ENCODE measurements at regions not wholly inside any gene's neighbourhood (a gene's known extent, or its start where the extent isn't known, plus 50 kb on each side); places are given as distances from the start of the nearest gene placed in this dataset.

DNA sequence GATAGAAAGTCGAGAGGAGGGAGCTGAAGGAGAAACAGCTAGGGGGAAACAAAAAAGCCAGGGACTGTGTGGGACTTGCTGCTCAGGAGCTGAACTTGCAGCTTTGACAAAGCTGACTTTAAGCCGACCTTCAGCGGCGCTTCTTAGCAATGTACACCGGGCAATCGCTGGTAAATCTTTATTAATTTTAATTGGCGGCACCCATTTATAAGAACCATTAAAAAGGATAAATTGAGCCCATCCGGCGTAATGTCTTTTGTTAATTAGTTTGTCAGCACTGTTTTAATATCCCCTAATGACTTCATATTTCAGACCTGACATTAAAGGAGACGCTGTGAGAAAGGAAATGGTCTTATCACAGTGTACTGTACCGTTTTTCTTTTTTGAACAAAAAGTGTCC lies 86.2 kb upstream of the VASH1 start:
- Histone ChIP-seq H3K4me2 (no peak overlapping the region), H3K27me3 (no peaks in the 10 kb centered on the region), H3K9me3 (replicated peaks in 1 of 11) (peaks cover 0 to 7% (median 2%) of the 10 kb centered on the region in 11 experiments; a peak in 7 of 22 replicates), H3K4me3 (no peak overlapping the region), H3K27ac (no peak overlapping the region), H4K20me1 (no peaks in the 10 kb centered on the region), H3K4me1 (peaks cover 0 to 9% (median 7%) of the 10 kb centered on the region in 10 experiments; a peak in 9 of 20 replicates), H3K36me3 (no peaks in the 10 kb centered on the region), H3K9ac (no peak overlapping the region)
- TF ChIP-seq Cebpa-rat (IDR thresholded peaks at IDR 0.05), result no peak

DNA sequence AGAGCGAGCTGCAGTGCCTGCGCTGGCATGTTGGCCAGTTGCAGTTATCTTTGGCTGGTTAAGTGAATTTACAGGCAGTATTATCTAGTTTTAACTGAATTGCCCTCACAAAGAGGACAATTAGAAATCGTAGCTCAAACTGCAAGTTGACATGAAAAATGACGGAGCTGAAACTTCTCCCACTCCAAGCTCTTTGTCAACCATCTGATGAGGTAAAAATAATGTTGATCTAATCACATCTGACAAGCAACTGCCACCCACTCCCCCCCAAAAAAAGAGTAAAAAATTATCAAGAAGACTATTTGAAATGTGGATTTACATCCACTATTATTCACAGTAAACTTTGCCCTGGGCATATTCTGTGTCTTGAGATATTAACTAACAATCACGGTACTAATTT lies 84.7 kb upstream of the VASH1 start:
- Histone ChIP-seq H4K20me1 (no peaks in the 10 kb centered on the region), H3K4me3 (no peak overlapping the region), H3K36me3 (no peaks in the 10 kb centered on the region), H3K4me1 (peaks cover 0 to 9% (median 7%) of the 10 kb centered on the region in 10 experiments; a peak in 9 of 20 replicates), H3K27ac (no peak overlapping the region), H3K27me3 (no peaks in the 10 kb centered on the region), H3K9me3 (replicated peaks in 1 of 11) (peaks cover 9 to 21% (median 17%) of the 10 kb centered on the region in 11 experiments; a peak in 21 of 22 replicates), H3K9ac (no peak overlapping the region), H3K4me2 (no peak overlapping the region)
- no peak for TF ChIP-seq Cebpa-rat (IDR thresholded peaks at IDR 0.05)

DNA sequence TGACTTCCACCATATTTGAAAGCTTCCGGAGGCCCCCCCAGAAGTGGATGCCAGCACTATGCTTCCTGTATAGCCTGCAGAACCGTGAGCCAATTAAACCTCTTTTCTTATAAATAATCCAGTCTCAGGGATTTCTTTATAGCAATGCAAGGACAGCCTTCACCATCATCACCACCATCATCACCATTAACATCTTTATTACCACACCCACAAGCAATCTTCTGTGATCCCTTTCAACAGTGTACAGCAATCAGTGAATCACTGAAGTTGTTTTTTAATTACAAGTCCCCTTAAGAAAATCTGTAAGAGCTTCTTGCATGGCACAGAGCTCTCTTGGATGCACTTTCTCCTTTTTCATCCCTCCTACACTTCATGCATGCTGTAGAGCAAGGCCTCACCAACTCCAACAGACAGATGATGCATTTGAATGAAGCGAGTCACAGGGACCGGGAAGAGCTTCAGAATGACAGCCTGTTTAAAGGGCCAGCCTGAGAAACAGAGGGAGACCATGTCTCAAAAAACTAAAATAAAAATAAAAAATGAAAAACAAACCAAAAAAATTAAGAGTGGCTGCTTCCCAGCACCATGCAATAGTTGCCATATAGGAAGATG lies 83.6 kb upstream of the VASH1 start:
- no peak overlapping the region for H3K27ac ChIP-seq
- H3K27me3 ChIP-seq, result no peaks in the 10 kb centered on the region
- peaks cover 17 to 32% (median 27%) of the 10 kb centered on the region in 11 experiments for H3K9me3 ChIP-seq (replicated peaks in 1 of 11)
- H4K20me1 ChIP-seq, result no peaks in the 10 kb centered on the region
- no peak for TF ChIP-seq Cebpa-rat (IDR thresholded peaks at IDR 0.05)
- no peak overlapping the region for H3K4me3 ChIP-seq
- H3K36me3 ChIP-seq, result no peaks in the 10 kb centered on the region
- no peak overlapping the region for H3K9ac ChIP-seq
- no peak overlapping the region for H3K4me2 ChIP-seq
- peaks cover 0 to 9% (median 7%) of the 10 kb centered on the region in 10 experiments; a peak in 9 of 20 replicates for H3K4me1 ChIP-seq

DNA sequence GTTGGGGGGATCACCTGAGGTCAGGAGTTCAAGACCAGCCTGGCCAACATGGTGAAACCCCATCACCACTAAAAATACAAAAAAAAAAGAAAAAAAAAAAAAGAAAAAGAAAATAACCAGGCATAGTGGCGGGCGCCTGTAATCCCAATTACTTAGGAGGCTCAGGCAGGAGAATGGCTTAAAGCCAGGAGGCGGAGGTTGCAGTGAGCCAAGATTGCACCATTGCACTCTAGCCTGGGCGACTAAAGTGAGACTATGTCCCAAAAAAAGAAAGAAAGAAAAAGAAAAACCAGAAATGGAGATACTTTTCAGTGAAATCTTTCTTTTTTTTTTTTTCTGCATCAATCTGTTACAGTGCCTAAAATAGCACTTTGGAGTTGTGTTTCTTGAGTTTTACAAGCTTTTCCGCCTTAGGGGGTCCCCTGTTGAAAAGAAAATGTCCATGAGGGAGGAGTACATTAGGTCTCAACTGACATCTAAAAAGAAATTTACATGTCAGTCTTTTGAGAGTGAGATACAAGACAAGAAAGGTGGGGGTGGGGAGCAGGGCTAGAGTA lies 82.9 kb upstream of the VASH1 start:
- peaks cover 24 to 39% (median 34%) of the 10 kb centered on the region in 11 experiments for H3K9me3 ChIP-seq (replicated peaks in 1 of 11)
- H3K36me3 ChIP-seq, result no peaks in the 10 kb centered on the region
- TF ChIP-seq Cebpa-rat (IDR thresholded peaks at IDR 0.05), result no peak
- no peak overlapping the region for H3K4me3 ChIP-seq
- H3K27ac ChIP-seq, result no peak overlapping the region
- no peaks in the 10 kb centered on the region for H4K20me1 ChIP-seq
- H3K4me1 ChIP-seq, result peaks cover 0 to 7% (median 5%) of the 10 kb centered on the region in 10 experiments; a peak in 9 of 20 replicates
- no peak overlapping the region for H3K4me2 ChIP-seq
- no peak overlapping the region for H3K9ac ChIP-seq
- H3K27me3 ChIP-seq, result no peaks in the 10 kb centered on the region

DNA sequence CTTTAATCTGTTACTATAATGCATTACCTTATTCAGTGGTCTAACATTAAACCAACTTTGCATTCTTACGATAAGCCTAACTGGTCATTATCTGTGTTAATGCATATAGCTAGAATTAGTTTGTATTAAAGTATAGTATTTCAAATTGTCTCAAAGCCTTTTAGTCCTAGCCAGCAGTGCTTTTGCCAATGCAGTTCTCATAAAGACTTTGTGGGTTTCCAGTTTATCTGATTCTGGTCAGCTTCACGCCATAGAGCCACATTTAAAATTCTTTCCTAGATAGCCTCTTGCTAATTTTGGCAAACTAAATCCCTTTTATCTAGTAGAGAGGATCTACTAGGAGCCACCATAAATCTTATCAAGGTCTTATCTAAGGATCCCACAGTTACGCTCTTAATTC lies 78.9 kb upstream of the VASH1 start:
- peaks cover 31 to 60% (median 45%) of the 10 kb centered on the region in 11 experiments for H3K9me3 ChIP-seq (replicated peaks in 1 of 11)
- H3K36me3 ChIP-seq, result no peaks in the 10 kb centered on the region
- no peak overlapping the region for H3K4me3 ChIP-seq
- H3K4me1 ChIP-seq, result no peaks in the 10 kb centered on the region
- no peaks in the 10 kb centered on the region for H3K27me3 ChIP-seq
- H3K9ac ChIP-seq, result no peak overlapping the region
- H3K4me2 ChIP-seq, result no peak overlapping the region
- no peak overlapping the region for H3K27ac ChIP-seq
- no peaks in the 10 kb centered on the region for H4K20me1 ChIP-seq
- no peak for TF ChIP-seq Cebpa-rat (IDR thresholded peaks at IDR 0.05)

DNA sequence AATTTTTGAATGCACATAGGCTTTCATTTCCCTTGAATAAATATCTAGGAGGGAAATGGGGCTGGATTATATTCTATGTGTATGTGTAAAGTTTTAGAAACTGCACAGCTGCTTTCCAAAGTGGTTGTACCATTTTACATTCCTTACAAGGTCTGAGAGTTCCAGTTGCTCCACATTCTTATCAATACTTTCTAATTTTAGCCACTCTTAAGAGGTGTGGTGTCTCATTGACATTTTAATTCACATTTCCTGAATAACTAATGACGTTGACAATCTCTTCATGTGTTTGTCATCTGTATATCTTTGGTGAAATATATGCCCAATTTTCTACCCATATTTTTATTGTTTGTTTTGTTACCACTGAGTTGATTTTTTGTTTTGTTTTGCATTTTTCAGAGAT lies 74.6 kb upstream of the VASH1 start:
- H3K27ac ChIP-seq, result no peak overlapping the region
- H3K4me3 ChIP-seq, result no peak overlapping the region
- peaks cover 30 to 55% (median 43%) of the 10 kb centered on the region in 11 experiments for H3K9me3 ChIP-seq (replicated peaks in 1 of 11)
- no peaks in the 10 kb centered on the region for H3K4me1 ChIP-seq
- H3K9ac ChIP-seq, result no peak overlapping the region
- no peaks in the 10 kb centered on the region for H3K27me3 ChIP-seq
- H3K36me3 ChIP-seq, result no peaks in the 10 kb centered on the region
- TF ChIP-seq Cebpa-rat (IDR thresholded peaks at IDR 0.05), result no peak
- no peaks in the 10 kb centered on the region for H4K20me1 ChIP-seq
- H3K4me2 ChIP-seq, result no peak overlapping the region

DNA sequence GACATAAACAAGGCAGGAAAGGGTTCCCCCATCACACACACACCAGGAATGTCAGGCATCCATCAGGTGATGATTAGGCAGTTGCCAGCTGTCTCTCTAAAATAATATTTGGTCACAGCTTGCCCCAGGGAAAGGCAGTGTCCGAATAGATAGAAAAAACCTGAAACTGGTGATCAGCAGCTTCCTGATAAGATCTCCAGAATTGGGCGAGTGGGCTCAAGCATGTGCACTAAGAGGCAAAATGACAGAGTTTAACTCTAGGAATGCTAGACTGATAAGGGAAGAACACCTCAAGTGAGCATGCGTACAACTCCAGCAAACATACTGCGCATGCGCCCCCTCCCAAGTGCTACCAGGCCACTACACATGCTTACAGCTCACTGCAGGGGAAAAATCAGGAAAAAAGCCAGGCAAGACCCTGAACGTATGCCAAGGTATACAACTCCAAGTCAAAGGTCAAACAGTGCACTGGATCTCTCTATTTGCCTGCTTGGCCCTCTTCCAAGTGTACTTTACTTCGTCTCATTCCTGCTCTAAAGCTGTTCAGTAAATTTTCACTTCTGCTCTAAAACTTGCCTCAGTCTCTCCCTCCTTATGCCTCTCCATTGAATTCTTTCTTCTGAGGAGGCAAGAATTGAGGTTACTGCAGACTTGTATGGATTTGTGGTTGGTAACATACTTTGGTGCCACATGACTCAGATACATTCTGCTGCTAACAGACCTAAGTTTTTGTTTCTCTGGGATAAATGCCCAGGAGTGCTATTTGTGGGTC lies 73.5 kb upstream of the VASH1 start:
- Histone ChIP-seq H3K27ac (no peak overlapping the region), H3K4me1 (no peaks in the 10 kb centered on the region), H3K4me2 (no peak overlapping the region), H3K9me3 (replicated peaks in 1 of 11) (peaks cover 19 to 43% (median 32%) of the 10 kb centered on the region in 11 experiments), H3K36me3 (no peaks in the 10 kb centered on the region), H3K9ac (no peak overlapping the region), H3K27me3 (no peaks in the 10 kb centered on the region), H3K4me3 (no peak overlapping the region), H4K20me1 (no peaks in the 10 kb centered on the region)
- TF ChIP-seq Cebpa-rat (IDR thresholded peaks at IDR 0.05), result no peak

DNA sequence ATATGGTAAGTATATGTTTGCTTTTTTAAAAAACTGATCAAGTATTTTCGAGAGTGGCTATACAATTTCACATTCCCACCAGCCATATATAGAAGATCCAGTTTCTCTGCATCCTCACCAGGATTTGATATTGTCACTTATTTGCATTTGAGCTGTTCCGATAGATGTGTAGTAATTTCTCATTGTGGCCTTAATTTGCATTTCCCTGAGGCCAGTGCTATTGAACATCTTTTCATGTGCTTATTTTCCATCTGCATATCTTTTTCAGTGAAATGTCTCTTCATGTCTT lies 72.9 kb upstream of the VASH1 start:
- TF ChIP-seq Cebpa-rat (IDR thresholded peaks at IDR 0.05), result no peak
- Histone ChIP-seq H3K9me3 (replicated peaks in 1 of 11) (peaks cover 14 to 38% (median 27%) of the 10 kb centered on the region in 11 experiments), H3K27me3 (no peaks in the 10 kb centered on the region), H3K4me1 (no peaks in the 10 kb centered on the region), H3K36me3 (no peaks in the 10 kb centered on the region), H3K9ac (no peak overlapping the region), H3K27ac (no peak overlapping the region), H4K20me1 (no peaks in the 10 kb centered on the region), H3K4me2 (no peak overlapping the region), H3K4me3 (no peak overlapping the region)

DNA sequence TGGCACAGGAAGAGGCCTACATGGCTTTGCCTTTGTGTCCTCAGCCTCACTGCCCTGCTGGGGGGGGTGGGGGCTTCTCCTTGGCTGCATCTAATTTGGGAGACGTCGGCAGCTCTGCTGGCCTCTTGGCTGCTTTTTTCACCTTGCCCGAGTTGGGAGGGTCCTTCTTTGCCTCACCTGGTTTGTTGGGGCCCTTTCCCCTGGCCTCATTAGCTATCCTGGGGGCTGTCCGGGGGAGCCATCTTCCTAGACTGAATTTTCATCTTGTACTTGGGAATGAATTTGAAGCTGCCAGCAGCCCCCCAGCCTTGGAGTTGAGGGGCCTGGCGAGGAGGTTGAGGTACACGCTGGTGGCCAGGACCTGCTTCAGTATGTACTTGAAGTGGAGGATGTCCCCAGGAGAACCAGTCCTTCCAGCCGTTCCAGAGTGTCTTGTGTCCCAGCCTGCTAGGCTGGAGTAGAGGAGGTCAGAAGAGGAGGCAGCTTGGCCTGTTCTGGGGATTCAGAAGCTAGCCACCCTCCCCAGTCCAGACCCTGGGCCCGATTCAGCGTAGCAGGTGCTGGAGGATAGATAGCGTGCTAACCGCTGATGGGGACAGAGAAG lies 70.7 kb upstream of the VASH1 start:
- H3K36me3 ChIP-seq, result no peaks in the 10 kb centered on the region
- no peaks in the 10 kb centered on the region for H4K20me1 ChIP-seq
- no peak overlapping the region for H3K4me2 ChIP-seq
- no peak overlapping the region for H3K4me3 ChIP-seq
- no peaks in the 10 kb centered on the region for H3K27me3 ChIP-seq
- peaks cover 10 to 29% (median 22%) of the 10 kb centered on the region in 11 experiments for H3K9me3 ChIP-seq (replicated peaks in 1 of 11)
- H3K9ac ChIP-seq, result no peak overlapping the region
- TF ChIP-seq Cebpa-rat (IDR thresholded peaks at IDR 0.05), result no peak
- no peak overlapping the region for H3K27ac ChIP-seq
- no peaks in the 10 kb centered on the region for H3K4me1 ChIP-seq

Data from BLaER1 treated with 17β-estradiol and CSF1 and Interleukin-3, amounts not matched to agents 10 nM and 100 nM (cell line).